HCT116 (cell line): ENCODE measurements at regions not wholly inside any gene's neighbourhood (a gene's known extent, or its start where the extent isn't known, plus 50 kb on each side); places are given as distances from the start of the nearest gene placed in this dataset.

ENCODE experiments used
- ATAC-seq: fragments of 200-7000 bp; cut with Tn5 transposase; 2 replicates; pipeline ENCODE4 v1.9.1; 2020; ENCODE audit warnings: mild to moderate bottlenecking, moderate library complexity
- BruUV-seq: library from RNA; stranded (reverse); fragments of 400-500 nt; replicated peaks from 2 replicates; lab custom pipeline; 2021; lab: Mats Ljungman, UMichigan
- CTCF ChIA-PET: fragments of 300-600 bp; sonication (Branson Sonifier 250); formaldehyde crosslinking; loops from one replicate; lab custom pipeline; 2021; ENCODE audit warnings: antibody characterized with exemption; lab: Charles Lee
- POLR2A ChIA-PET: fragments of 300-600, 350-600 bp; sonication (Branson Sonifier 250); formaldehyde crosslinking; loops from one replicate; lab custom pipeline; 2021; ENCODE audit warnings: antibody characterized with exemption; lab: Charles Lee
- RAD21 ChIA-PET, 2 experiments: fragments of 300-600 bp; sonication (Branson Sonifier 250); formaldehyde crosslinking; loops; one replicate each; lab custom pipeline; 2023; ENCODE audit warnings: low total read pairs in 2 of 2; ENCODE audit not compliant: uncharacterized antibody in 2 of 2, unreplicated experiment in 2 of 2, low non-redundant PET in 1 of 2; lab: Charles Lee
- DNase-seq: peaks from one replicate; pipeline ENCODE4 v3.0.0-alpha.2; 2010; ENCODE audit warnings: low read depth, low spot score
- H2AFZ ChIP-seq: fragments of 200-600 bp; shearing (Covaris generic), sonication (generic); 2 replicates; pipeline ENCODE4 v1.6.1; 2017; ENCODE audit warnings: low read depth, mixed run types, mixed read lengths, antibody characterized with exemption, low read length; ENCODE audit not compliant: poor library complexity, severe bottlenecking
- H3K27ac ChIP-seq: 2 replicates; pipeline ENCODE4 v1.5.1; 2012; ENCODE audit warnings: low read depth, low read length
- H3K27me3 ChIP-seq: fragments of 200-600 bp; sonication (generic); 2 replicates; pipeline ENCODE4 v1.6.1; 2016; ENCODE audit warnings: mixed run types, low read length, mixed read lengths; ENCODE audit not compliant: insufficient read depth
- H3K36me3 ChIP-seq, 2 experiments: fragments of 200-500 bp in 1 of 2; fragments of 200-600 bp in 1 of 2; sonication (Bioruptor generic) in 1 of 2; sonication (generic) in 1 of 2; 2 replicates each; pipeline versions ENCODE4 v1.5.1 to v1.6.1; 2014 to 2016; ENCODE audit warnings: low read length in 2 of 2, inconsistent platforms in 1 of 2, mixed read lengths in 1 of 2, mixed run types in 1 of 2; ENCODE audit not compliant: insufficient read depth in 2 of 2, control insufficient read depth in 1 of 2
- H3K4me1 ChIP-seq, 2 experiments: fragments of 200-600 bp in 1 of 2; sonication (generic) in 1 of 2; 2 replicates each; pipeline versions ENCODE4 v1.5.1 to v1.6.1; 2012 to 2017; ENCODE audit warnings: low read length in 2 of 2, inconsistent platforms in 1 of 2, mild to moderate bottlenecking in 1 of 2, mixed read lengths in 1 of 2, mixed run types in 1 of 2, moderate library complexity in 1 of 2; ENCODE audit not compliant: insufficient read depth in 2 of 2, control insufficient read depth in 1 of 2
- H3K4me2 ChIP-seq: fragments of 200-600 bp; sonication (generic); 2 replicates; pipeline ENCODE4 v1.6.1; 2017; ENCODE audit warnings: mixed run types, low read length, mixed read lengths
- H3K4me3 ChIP-seq, 2 experiments: fragments of 200-600 bp in 1 of 2; sonication (generic) in 1 of 2; replicated peaks in 1 of 2; 2 replicates each; pipeline ENCODE4 v1.5.1; 2011 to 2016; ENCODE audit warnings: low read length in 2 of 2, control low read depth in 1 of 2, low read depth in 1 of 2, mild to moderate bottlenecking in 1 of 2, mixed read lengths in 1 of 2, mixed run types in 1 of 2
- H3K79me2 ChIP-seq: fragments of 200-600 bp; sonication (generic); 2 replicates; pipeline ENCODE4 v1.6.1; 2017; ENCODE audit warnings: mild to moderate bottlenecking, mixed run types, low read length, moderate library complexity, mixed read lengths; ENCODE audit not compliant: insufficient read depth
- H3K9ac ChIP-seq: fragments of 200-600 bp; sonication (generic); 2 replicates; pipeline ENCODE4 v1.6.1; 2016; ENCODE audit warnings: low read length, mixed read lengths
- H3K9me2 ChIP-seq: fragments of 200-600 bp; sonication (generic), shearing (Covaris generic); 2 replicates; pipeline ENCODE4 v1.6.1; 2017; ENCODE audit warnings: mixed run types, mild to moderate bottlenecking, moderate library complexity; ENCODE audit not compliant: insufficient read depth
- H3K9me3 ChIP-seq, 2 experiments: fragments of 200-500 bp in 1 of 2; fragments of 200-600 bp in 1 of 2; sonication (Bioruptor generic) in 1 of 2; sonication (generic) in 1 of 2; 2 replicates each; pipeline ENCODE4 v1.6.1; 2014 to 2017; ENCODE audit warnings: low read length in 2 of 2, mixed read lengths in 2 of 2, inconsistent platforms in 1 of 2, low read depth in 1 of 2, mild to moderate bottlenecking in 1 of 2, mixed run types in 1 of 2, moderate library complexity in 1 of 2; ENCODE audit not compliant: control insufficient read depth in 1 of 2, insufficient read depth in 1 of 2
- H4K20me1 ChIP-seq: fragments of 200-600 bp; sonication (generic), shearing (Covaris generic); 2 replicates; pipeline ENCODE4 v1.6.1; 2017; ENCODE audit warnings: mixed run types, mild to moderate bottlenecking, moderate library complexity; ENCODE audit not compliant: insufficient read depth
- CBX3 ChIP-seq: IDR thresholded peaks from 2 replicates; pipeline ENCODE4 v1.6.1; 2012; ENCODE audit warnings: low read depth
- ELF1 ChIP-seq: IDR thresholded peaks from 2 replicates; pipeline ENCODE4 v1.6.1; 2012; ENCODE audit warnings: low read depth, borderline replicate concordance
- EZH2phosphoT487 ChIP-seq: fragments of 200-600 bp; IDR thresholded peaks from 2 replicates; pipeline ENCODE4 v1.6.1; 2018; ENCODE audit warnings: antibody characterized with exemption, borderline replicate concordance
- FOSL1 ChIP-seq: IDR thresholded peaks from 2 replicates; pipeline ENCODE4 v1.6.1; 2012; ENCODE audit warnings: low read depth
- MAX ChIP-seq: IDR thresholded peaks from 2 replicates; pipeline ENCODE4 v1.6.1; 2012
- POLR2A ChIP-seq: IDR thresholded peaks from 2 replicates; pipeline ENCODE4 v1.7.0; 2011; ENCODE audit warnings: borderline replicate concordance; ENCODE audit not compliant: insufficient read depth, insufficient read length; ENCODE audit errors: extremely low read depth
- POLR2AphosphoS5 ChIP-seq: IDR thresholded peaks from 2 replicates; pipeline ENCODE4 v1.6.1; 2011; ENCODE audit warnings: mild to moderate bottlenecking, low read depth, low read length, moderate library complexity
- REST ChIP-seq: IDR thresholded peaks from 2 replicates; pipeline ENCODE4 v1.6.1; 2012; ENCODE audit warnings: low read depth
- TCF7L2 ChIP-seq: IDR thresholded peaks from 2 replicates; pipeline ENCODE4 v1.7.0; 2011; ENCODE audit warnings: borderline replicate concordance, inconsistent platforms; ENCODE audit not compliant: insufficient read depth, insufficient read length; ENCODE audit errors: extremely low read depth
- ZBTB33 ChIP-seq: IDR thresholded peaks from 2 replicates; pipeline ENCODE4 v1.6.1; 2011; ENCODE audit warnings: mild to moderate bottlenecking, low read length, moderate library complexity; ENCODE audit not compliant: insufficient replicate concordance; ENCODE audit errors: extremely low read depth
- ZNF274 ChIP-seq: fragments of 200-500 bp; sonication (Bioruptor generic); IDR thresholded peaks from 2 replicates; pipeline ENCODE4 v1.6.1; 2014; ENCODE audit warnings: mild to moderate bottlenecking, low read depth, low read length, inconsistent platforms
- intact Hi-C: fragments of 100-400 bp; cut with micrococcal nuclease; formaldehyde crosslinking; loops from 2 replicates; pipeline ENCODE4 v1.10.0; 2022

DNA sequence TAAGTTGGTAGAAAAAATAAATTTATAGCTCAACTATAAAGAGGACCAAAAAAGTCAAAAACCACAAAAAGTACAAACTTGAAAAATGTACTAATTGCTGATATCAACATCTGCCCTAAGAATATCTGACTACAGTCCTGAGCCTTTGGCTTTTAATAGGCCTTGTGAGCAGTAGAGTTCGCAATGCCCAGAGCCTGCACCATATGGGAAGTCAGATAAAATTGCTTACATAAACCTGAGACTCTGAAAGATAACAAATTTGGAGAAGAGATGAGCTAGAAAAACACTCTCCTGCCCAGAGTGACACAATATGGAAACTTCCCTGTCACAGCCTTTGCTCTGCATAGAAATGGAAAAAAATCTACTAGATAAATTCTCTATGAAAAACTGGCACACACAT is 368.0 kb upstream of the GRIN3A start:
- TF ChIP-seq MAX (no peak), ZBTB33 (no peak), POLR2AphosphoS5 (no peak)
- RAD21 ChIA-PET, result no interaction called here
- POLR2A ChIA-PET, result no interaction called here
- Histone ChIP-seq H3K4me1 (no peaks in the 10 kb centered on the region), H4K20me1 (no peaks in the 10 kb centered on the region), H3K27me3 (no peaks in the 10 kb centered on the region), H3K9me2 (no peaks in the 10 kb centered on the region), H3K27ac (no peak overlapping the region), H3K79me2 (no peaks in the 10 kb centered on the region), H3K4me3 (no peak overlapping the region), H3K9me3 (peaks cover 0 to 8% of the 10 kb centered on the region in 2 experiments; a peak in 2 of 4 replicates), H3K9ac (no peak overlapping the region), H3K36me3 (no peaks in the 10 kb centered on the region), H2AFZ (no peak overlapping the region), H3K4me2 (no peak overlapping the region)
- intact Hi-C loops, result no loop called here
- no peak for ATAC-seq
- CTCF ChIA-PET, result no interaction called here
- DNase-seq, result no peak
- no TSS peak for BruUV-seq

GRCh38 chr9:102101723-102102122 is 363.3 kb upstream of the GRIN3A start:
- Histone ChIP-seq H4K20me1 (no peaks in the 10 kb centered on the region), H3K9ac (no peak overlapping the region), H3K4me1 (no peaks in the 10 kb centered on the region), H3K36me3 (no peaks in the 10 kb centered on the region), H3K9me2 (no peaks in the 10 kb centered on the region), H2AFZ (no peak overlapping the region), H3K9me3 (peaks cover 6 to 8% of the 10 kb centered on the region in 2 experiments; a peak in 2 of 4 replicates), H3K27me3 (no peaks in the 10 kb centered on the region), H3K4me2 (no peak overlapping the region), H3K4me3 (no peak overlapping the region), H3K27ac (no peak overlapping the region), H3K79me2 (no peaks in the 10 kb centered on the region)
- CTCF ChIA-PET, result no interaction called here
- POLR2A ChIA-PET, result no interaction called here
- TF ChIP-seq ELF1 (no peak), REST (no peak), TCF7L2 (no peak), ZNF274 (no peak), FOSL1 (no peak), EZH2phosphoT487 (no peak), POLR2A (no peak), CBX3 (no peak), ZBTB33 (no peak)
- no peak for ATAC-seq
- RAD21 ChIA-PET, result no interaction called here
- BruUV-seq, result no TSS peak
- DNase-seq, result no peak
- intact Hi-C loops, result no loop called here
